ENCODE measurements at regions not wholly inside any gene's neighbourhood (a gene's known extent, or its start where the extent isn't known, plus 50 kb on each side); places are given as distances from the start of the nearest gene placed in this dataset.
"Not testable (repeated sequence)": the region's sequence is repeated elsewhere in the genome, so short reads cannot be mapped to it uniquely, and the experiment has no call there.

- no peak overlapping the region for H3K4me2 ChIP-seq (ENCODE audit: insufficient read depth, low read length)
These were observed 67.5 kb upstream of the NRN1 start for GRCh38 chr6:6074190-6074589.

GRCh38 chr6:6068157-6068556, 61.4 kb upstream of the NRN1 start:
- not testable (repeated sequence) for H3K9me3 ChIP-seq (ENCODE audit: low read depth, low read length); H3K27ac ChIP-seq (ENCODE audit: low read depth, low read length); DNase-seq (ENCODE audit: insufficient read length, low spot score, missing footprints); H3K4me3 ChIP-seq (ENCODE audit: insufficient read depth, low read length); H3K27me3 ChIP-seq (ENCODE audit: insufficient read depth, low read length); H3K36me3 ChIP-seq (ENCODE audit: insufficient read depth, low read length); H3K4me1 ChIP-seq (ENCODE audit: insufficient read depth, low read length); H2AFZ ChIP-seq (ENCODE audit: low read length); H3K79me2 ChIP-seq (ENCODE audit: insufficient read depth, low read length); H3K4me2 ChIP-seq (ENCODE audit: insufficient read depth, low read length); H4K20me1 ChIP-seq (ENCODE audit: insufficient read depth, low read length)

More at GRCh38 chr6:6074190-6074589, 67.5 kb upstream of the NRN1 start:
- Histone ChIP-seq H3K36me3 (ENCODE audit: insufficient read depth, low read length) (no peaks in the 10 kb centered on the region), H2AFZ (ENCODE audit: low read length) (no peak overlapping the region), H3K79me2 (ENCODE audit: insufficient read depth, low read length) (no peaks in the 10 kb centered on the region), H3K27ac (ENCODE audit: low read depth, low read length) (no peak overlapping the region), H4K20me1 (ENCODE audit: insufficient read depth, low read length) (no peaks in the 10 kb centered on the region), H3K27me3 (ENCODE audit: insufficient read depth, low read length) (no peaks in the 10 kb centered on the region), H3K9me3 (ENCODE audit: low read depth, low read length) (no peaks in the 10 kb centered on the region), H3K4me1 (ENCODE audit: insufficient read depth, low read length) (no peaks in the 10 kb centered on the region), H3K4me3 (ENCODE audit: insufficient read depth, low read length) (no peak overlapping the region)
- DNase-seq (ENCODE audit: insufficient read length, low spot score, missing footprints): peak; percentile 65
- TF ChIP-seq CTCF (IDR thresholded peaks at IDR 0.05; ENCODE audit: extremely low read depth, low read depth, low read length): no peak

GRCh38 chr6:6058054-6058444, 51.3 kb upstream of the NRN1 start:
- no peaks in the 10 kb centered on the region for H4K20me1 ChIP-seq (ENCODE audit: insufficient read depth, low read length)
- no peaks in the 10 kb centered on the region for H3K4me1 ChIP-seq (ENCODE audit: insufficient read depth, low read length)
- no peak overlapping the region for H3K27ac ChIP-seq (ENCODE audit: low read depth, low read length)
- DNase-seq (ENCODE audit: insufficient read length, low spot score, missing footprints): peak; percentile 32
- H3K27me3 ChIP-seq (ENCODE audit: insufficient read depth, low read length): no peaks in the 10 kb centered on the region
- no peak overlapping the region for H3K4me2 ChIP-seq (ENCODE audit: insufficient read depth, low read length)
- H2AFZ ChIP-seq (ENCODE audit: low read length): no peak overlapping the region
- H3K9me3 ChIP-seq (ENCODE audit: low read depth, low read length): no peaks in the 10 kb centered on the region
- TF ChIP-seq CTCF (IDR thresholded peaks at IDR 0.05; ENCODE audit: extremely low read depth, low read depth, low read length): no peak
- H3K4me3 ChIP-seq (ENCODE audit: insufficient read depth, low read length): no peak overlapping the region
- no peaks in the 10 kb centered on the region for H3K79me2 ChIP-seq (ENCODE audit: insufficient read depth, low read length)
- no peaks in the 10 kb centered on the region for H3K36me3 ChIP-seq (ENCODE audit: insufficient read depth, low read length)

- peak; percentile 54 for TF ChIP-seq CTCF (IDR thresholded peaks at IDR 0.05; ENCODE audit: extremely low read depth, low read depth, low read length)
- no peak overlapping the region for H3K27ac ChIP-seq (ENCODE audit: low read depth, low read length)
- H2AFZ ChIP-seq (ENCODE audit: low read length): no peak overlapping the region
- no peaks in the 10 kb centered on the region for H4K20me1 ChIP-seq (ENCODE audit: insufficient read depth, low read length)
- H3K4me2 ChIP-seq (ENCODE audit: insufficient read depth, low read length): no peak overlapping the region
- H3K36me3 ChIP-seq (ENCODE audit: insufficient read depth, low read length): no peaks in the 10 kb centered on the region
- no peaks in the 10 kb centered on the region for H3K79me2 ChIP-seq (ENCODE audit: insufficient read depth, low read length)
- H3K4me3 ChIP-seq (ENCODE audit: insufficient read depth, low read length): no peak overlapping the region
- H3K27me3 ChIP-seq (ENCODE audit: insufficient read depth, low read length): no peaks in the 10 kb centered on the region
- DNase-seq (ENCODE audit: insufficient read length, low spot score, missing footprints): peak; percentile 31
- H3K9me3 ChIP-seq (ENCODE audit: low read depth, low read length): no peaks in the 10 kb centered on the region
- no peaks in the 10 kb centered on the region for H3K4me1 ChIP-seq (ENCODE audit: insufficient read depth, low read length)
These were observed 50.8 kb upstream of the NRN1 start for GRCh38 chr6:6057442-6058053.
